Astrocyte of the spinal cord (primary cell): ENCODE measurements at regions not wholly inside any gene's neighbourhood (a gene's known extent, or its start where the extent isn't known, plus 50 kb on each side); places are given as distances from the start of the nearest gene placed in this dataset.
A peak's percentile ranks its signal among the peaks of the same experiment; 100 is the strongest.
"Not testable (repeated sequence)": the region's sequence is repeated elsewhere in the genome, so short reads cannot be mapped to it uniquely, and the experiment has no call there.

Experiments used
- DNase-seq: peaks from one replicate; pipeline ENCODE4 v3.0.0; 2011; ENCODE audit warnings: low read depth, low spot score
- H3K4me3 ChIP-seq: 2 replicates; pipeline ENCODE4 v1.5.1; 2011; ENCODE audit warnings: low read depth, mild to moderate bottlenecking, low read length, moderate library complexity
- in situ Hi-C: cut with HindIII; loops from 2 replicates; pipeline ENCODE4 v1.10.0; 2017; ENCODE audit warnings: low sequenced_read_pairs
- TF ChIP-seq, protein P1 (sequence below): IDR thresholded peaks from 2 replicates; pipeline ENCODE4 v1.5.1; 2012; ENCODE audit warnings: low read depth, mild to moderate bottlenecking, low read length, inconsistent platforms

- TF ChIP-seq, protein P1, sequence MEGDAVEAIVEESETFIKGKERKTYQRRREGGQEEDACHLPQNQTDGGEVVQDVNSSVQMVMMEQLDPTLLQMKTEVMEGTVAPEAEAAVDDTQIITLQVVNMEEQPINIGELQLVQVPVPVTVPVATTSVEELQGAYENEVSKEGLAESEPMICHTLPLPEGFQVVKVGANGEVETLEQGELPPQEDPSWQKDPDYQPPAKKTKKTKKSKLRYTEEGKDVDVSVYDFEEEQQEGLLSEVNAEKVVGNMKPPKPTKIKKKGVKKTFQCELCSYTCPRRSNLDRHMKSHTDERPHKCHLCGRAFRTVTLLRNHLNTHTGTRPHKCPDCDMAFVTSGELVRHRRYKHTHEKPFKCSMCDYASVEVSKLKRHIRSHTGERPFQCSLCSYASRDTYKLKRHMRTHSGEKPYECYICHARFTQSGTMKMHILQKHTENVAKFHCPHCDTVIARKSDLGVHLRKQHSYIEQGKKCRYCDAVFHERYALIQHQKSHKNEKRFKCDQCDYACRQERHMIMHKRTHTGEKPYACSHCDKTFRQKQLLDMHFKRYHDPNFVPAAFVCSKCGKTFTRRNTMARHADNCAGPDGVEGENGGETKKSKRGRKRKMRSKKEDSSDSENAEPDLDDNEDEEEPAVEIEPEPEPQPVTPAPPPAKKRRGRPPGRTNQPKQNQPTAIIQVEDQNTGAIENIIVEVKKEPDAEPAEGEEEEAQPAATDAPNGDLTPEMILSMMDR, result no peak
- no peak overlapping the region for H3K4me3 ChIP-seq
- in situ Hi-C loops, result no loop called here
- no peak for DNase-seq
Measured at GRCh38 chr13:19362946-19363510, 181.4 kb upstream of the TUBA3C start.

- H3K4me3 ChIP-seq, DNase-seq, in situ Hi-C loops: not testable (repeated sequence)
Measured at GRCh38 chr13:19359697-19360096, 178.1 kb upstream of the TUBA3C start.

DNA sequence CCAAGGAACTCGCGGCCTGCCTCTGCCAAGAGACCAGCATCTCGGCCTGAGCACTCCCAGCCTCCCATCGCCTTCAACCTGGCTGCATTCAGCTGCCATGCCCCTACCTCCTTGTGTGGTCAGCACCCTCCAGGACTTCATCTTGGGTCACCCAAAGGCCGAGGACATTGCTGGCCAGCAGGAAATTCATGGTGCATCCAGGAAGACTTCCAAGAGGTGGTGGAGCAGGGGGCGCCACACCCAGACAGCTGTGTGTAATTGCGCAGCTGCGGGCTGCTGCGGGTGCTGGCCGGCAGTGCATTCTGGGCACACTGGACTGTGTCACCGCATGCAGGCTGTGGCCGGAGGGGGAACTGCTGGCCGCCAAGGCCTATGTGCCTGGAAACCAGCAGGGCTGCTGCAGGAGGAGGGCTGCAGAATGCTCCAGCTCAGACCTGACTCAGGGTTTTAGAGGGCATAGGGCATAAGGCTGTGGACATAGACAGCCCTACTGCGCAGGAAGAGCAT, 164.3 kb upstream of the TUBA3C start:
- in situ Hi-C loops, result no loop called here
- TF ChIP-seq, protein P1, result no peak
- no peak overlapping the region for H3K4me3 ChIP-seq
- DNase-seq, result no peak

GRCh38 chr13:19345158-19345557, 163.5 kb upstream of the TUBA3C start:
- in situ Hi-C loops, result no loop called here
- no peak overlapping the region for H3K4me3 ChIP-seq
- DNase-seq, result no peak
- TF ChIP-seq, protein P1, result no peak

DNA sequence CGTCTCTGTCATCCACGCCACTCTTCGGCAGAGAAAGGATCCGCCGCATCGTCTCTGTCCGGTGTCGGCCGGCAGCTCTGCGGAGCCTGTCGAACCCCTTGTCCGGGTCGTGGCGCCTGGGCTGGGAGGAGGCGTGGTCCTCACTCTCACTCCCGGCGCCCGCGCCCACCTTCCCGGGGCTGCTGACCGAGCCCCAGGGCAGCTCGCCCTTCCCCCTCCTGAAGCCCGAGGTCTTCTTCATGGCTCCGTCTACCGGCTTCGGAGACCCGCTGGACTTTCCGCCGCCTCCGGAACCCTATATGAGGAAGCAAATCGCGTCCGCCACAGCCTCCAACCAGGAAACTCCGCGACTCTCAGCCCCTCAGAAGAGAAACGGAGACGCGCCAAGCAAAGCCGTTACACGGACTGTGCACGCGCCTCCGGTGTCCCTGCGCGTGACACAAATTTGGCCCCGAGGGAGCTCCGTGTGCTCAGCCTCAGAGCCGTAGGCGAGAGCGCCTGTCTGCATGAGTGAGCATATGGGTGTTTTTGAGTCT, 163.0 kb upstream of the TUBA3C start:
- DNase-seq, in situ Hi-C loops: not testable (repeated sequence)
- peak overlapping the region; percentile 10 for H3K4me3 ChIP-seq

- TF ChIP-seq, protein P1, result no peak
- DNase-seq, result no peak
- in situ Hi-C loops, result no loop called here
- no peak overlapping the region for H3K4me3 ChIP-seq
Measured at GRCh38 chr13:19332378-19332777, 150.8 kb upstream of the TUBA3C start.

- no peak overlapping the region for H3K4me3 ChIP-seq
- TF ChIP-seq, protein P1, result no peak
- in situ Hi-C loops, result no loop called here
Measured at GRCh38 chr13:19329365-19329764, 147.7 kb upstream of the TUBA3C start.

GRCh38 chr13:19324325-19324724, 142.7 kb upstream of the TUBA3C start:
- no peak for DNase-seq
- TF ChIP-seq, protein P1, result no peak
- in situ Hi-C loops, result no loop called here
- H3K4me3 ChIP-seq, result no peak overlapping the region

More at GRCh38 chr13:19329365-19329764, 147.7 kb upstream of the TUBA3C start:
- DNase-seq, result no peak
